GM23248 (cell line): ENCODE measurements at regions not wholly inside any gene's neighbourhood (a gene's known extent, or its start where the extent isn't known, plus 50 kb on each side); places are given as distances from the start of the nearest gene placed in this dataset.

Source experiments
- DNase-seq: peaks from one replicate; pipeline ENCODE4 v3.0.0-alpha.2; 2015
- H2AFZ ChIP-seq: fragments of 200-600 bp; sonication (generic); 2 replicates; pipeline ENCODE4 v1.6.1; 2016; ENCODE audit warnings: antibody characterized with exemption
- H3F3A ChIP-seq: fragments of 200-600 bp; sonication (generic); 2 replicates; pipeline ENCODE4 v1.6.1; 2016; ENCODE audit warnings: mild to moderate bottlenecking, antibody characterized with exemption, mixed run types; ENCODE audit not compliant: insufficient read depth
- H3K27ac ChIP-seq: fragments of 200-600 bp; sonication (generic); 2 replicates; pipeline ENCODE4 v1.5.1; 2016; ENCODE audit warnings: mild to moderate bottlenecking
- H3K27me3 ChIP-seq: fragments of 200-600 bp; sonication (generic); replicated peaks from 2 replicates; pipeline ENCODE4 v1.6.1; 2016; ENCODE audit warnings: mild to moderate bottlenecking; ENCODE audit not compliant: insufficient read depth
- H3K36me3 ChIP-seq: fragments of 200-600 bp; sonication (generic); 2 replicates; pipeline ENCODE4 v1.6.1; 2016; ENCODE audit warnings: low read depth, mild to moderate bottlenecking
- H3K4me1 ChIP-seq: fragments of 200-600 bp; sonication (generic); 2 replicates; pipeline ENCODE4 v1.6.1; 2016; ENCODE audit warnings: mild to moderate bottlenecking; ENCODE audit not compliant: insufficient read depth
- H3K4me2 ChIP-seq: fragments of 200-600 bp; sonication (generic); one replicate; pipeline ENCODE4 v1.6.1; 2016; ENCODE audit warnings: mild to moderate bottlenecking; ENCODE audit not compliant: unreplicated experiment
- H3K4me3 ChIP-seq: fragments of 200-600 bp; sonication (generic); 2 replicates; pipeline ENCODE4 v1.5.1; 2016; ENCODE audit warnings: mild to moderate bottlenecking
- H3K79me2 ChIP-seq: fragments of 200-600 bp; sonication (generic); 2 replicates; pipeline ENCODE4 v1.6.1; 2016; ENCODE audit warnings: mild to moderate bottlenecking; ENCODE audit not compliant: insufficient read depth
- H3K9ac ChIP-seq: fragments of 200-600 bp; sonication (generic); 2 replicates; pipeline ENCODE4 v1.6.1; 2016; ENCODE audit warnings: mild to moderate bottlenecking
- H3K9me2 ChIP-seq: fragments of 200-600 bp; sonication (generic); 2 replicates; pipeline ENCODE4 v1.6.1; 2016; ENCODE audit warnings: mixed run types, mild to moderate bottlenecking, moderate library complexity; ENCODE audit not compliant: insufficient read depth
- H3K9me3 ChIP-seq: fragments of 200-600 bp; sonication (generic); one replicate; pipeline ENCODE4 v1.6.1; 2017; ENCODE audit warnings: low read depth
- H4K20me1 ChIP-seq: fragments of 200-600 bp; sonication (generic); 2 replicates; pipeline ENCODE4 v1.6.0; 2016; ENCODE audit not compliant: insufficient read depth
- EZH2 ChIP-seq: fragments of 200-600 bp; sonication (generic); IDR thresholded peaks from 2 replicates; pipeline ENCODE4 v1.6.1; 2018; ENCODE audit warnings: antibody characterized with exemption, mild to moderate bottlenecking; ENCODE audit not compliant: insufficient read depth, poor library complexity, severe bottlenecking
- EZH2phosphoT487 ChIP-seq: fragments of 200-600 bp; sonication (generic); IDR thresholded peaks from 2 replicates; pipeline ENCODE4 v1.6.1; 2018; ENCODE audit warnings: antibody characterized with exemption, moderate library complexity, mild to moderate bottlenecking, low read depth; ENCODE audit not compliant: insufficient read depth
- WGBS, 2 experiments: methylation state at CpG; one replicate each; pipeline ENCODE4 v1.1.6; 2015 to 2017; ENCODE audit warnings: low lambda C conversion rate in 2 of 2, low coverage in 1 of 2; ENCODE audit errors: missing lambda C conversion rate in 2 of 2; 5-methylcytosine and 5-hydroxymethylcytosine counted together
- in situ Hi-C: fragments of 300-500 bp; cut with MboI; formaldehyde crosslinking; loops from 2 replicates; pipeline ENCODE4 v1.15.0; 2020

DNA sequence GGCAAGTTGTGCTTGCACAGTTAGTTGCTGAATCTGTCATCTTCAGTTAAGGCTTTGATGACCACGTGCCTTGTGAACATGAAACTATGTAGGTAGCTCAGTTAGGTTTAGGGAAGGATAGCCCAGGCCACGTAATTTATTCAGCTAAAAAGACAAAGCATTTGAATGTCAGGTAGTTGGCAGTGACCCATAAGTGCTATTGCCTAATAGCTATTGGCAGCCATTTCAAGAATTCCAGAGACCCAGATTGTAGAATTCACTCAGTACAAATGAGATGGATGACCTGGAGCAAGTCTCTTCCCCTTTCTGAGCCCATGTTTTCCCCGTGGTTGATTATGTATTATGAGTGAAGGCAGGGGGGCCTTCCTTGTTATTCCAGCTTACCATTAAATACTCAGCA lies 265.3 kb upstream of the ANO5 start:
- Histone ChIP-seq H3K9ac (no peak overlapping the region), H3K4me3 (no peak overlapping the region), H3K79me2 (no peaks in the 10 kb centered on the region), H3K27ac (no peak overlapping the region), H3K9me3 (no peaks in the 10 kb centered on the region), H3K4me2 (no peak overlapping the region), H3K9me2 (no peaks in the 10 kb centered on the region), H3F3A (no peaks in the 10 kb centered on the region), H3K27me3 (no peaks in the 10 kb centered on the region), H3K36me3 (no peaks in the 10 kb centered on the region), H3K4me1 (no peaks in the 10 kb centered on the region), H2AFZ (no peak overlapping the region), H4K20me1 (no peaks in the 10 kb centered on the region)
- no peak for DNase-seq
- 0 to 3% methylated on average over 3 of the region's 3 CpGs for WGBS, 2 experiments
- in situ Hi-C loops: no loop called here
- TF ChIP-seq EZH2 (no peak), EZH2phosphoT487 (no peak)

DNA sequence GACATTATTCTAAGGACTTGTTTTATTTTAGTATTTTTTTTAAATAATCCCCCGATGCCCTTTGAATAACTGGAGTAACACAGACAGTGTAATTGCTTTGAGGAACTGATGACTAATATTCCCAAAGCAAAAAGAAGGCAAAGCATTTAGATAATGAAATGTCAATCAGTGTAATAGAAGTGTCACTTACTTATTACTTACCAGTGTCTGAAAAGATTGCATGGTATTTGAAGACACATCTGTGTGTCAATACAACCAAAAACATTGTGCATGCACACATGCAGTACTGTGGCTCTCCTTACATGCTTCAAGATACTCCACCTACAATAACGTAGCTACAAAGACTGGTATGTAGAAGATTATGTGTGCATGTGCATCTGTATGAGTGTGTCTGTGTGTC lies 264.0 kb upstream of the ANO5 start:
- no peaks in the 10 kb centered on the region for H4K20me1 ChIP-seq
- H3K9me3 ChIP-seq: no peaks in the 10 kb centered on the region
- H3K9me2 ChIP-seq: no peaks in the 10 kb centered on the region
- H3F3A ChIP-seq: no peaks in the 10 kb centered on the region
- no peak overlapping the region for H3K4me3 ChIP-seq
- in situ Hi-C loops: no loop called here
- H2AFZ ChIP-seq: no peak overlapping the region
- H3K9ac ChIP-seq: no peak overlapping the region
- H3K79me2 ChIP-seq: no peaks in the 10 kb centered on the region
- H3K4me2 ChIP-seq: no peak overlapping the region
- H3K27me3 ChIP-seq: no peaks in the 10 kb centered on the region
- TF ChIP-seq EZH2 (no peak), EZH2phosphoT487 (no peak)
- H3K36me3 ChIP-seq: no peaks in the 10 kb centered on the region
- DNase-seq: no peak
- 17 to 23% methylated on average over 2 of the region's 2 CpGs for WGBS, 2 experiments
- H3K27ac ChIP-seq: no peak overlapping the region
- H3K4me1 ChIP-seq: no peaks in the 10 kb centered on the region

DNA sequence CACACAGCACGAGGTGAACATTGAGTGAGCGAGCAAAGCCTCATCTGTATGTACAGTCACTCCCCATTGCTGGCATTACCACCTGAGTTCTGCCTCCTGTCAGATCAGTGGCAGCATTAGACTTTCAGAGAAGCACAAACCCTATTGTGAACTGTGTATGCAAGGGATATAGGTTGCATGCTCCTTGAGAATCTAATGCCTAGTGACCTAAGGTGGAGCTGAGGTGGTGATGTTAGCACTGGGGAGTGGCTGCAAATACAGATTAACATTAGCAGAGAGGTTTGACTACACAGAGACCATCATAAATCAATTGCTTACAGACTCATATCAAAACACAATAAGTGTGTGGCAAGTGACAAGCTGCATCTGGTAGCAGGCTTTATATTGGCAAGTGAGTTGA lies 262.5 kb upstream of the ANO5 start:
- in situ Hi-C loops: no loop called here
- no peaks in the 10 kb centered on the region for H4K20me1 ChIP-seq
- no peaks in the 10 kb centered on the region for H3K4me1 ChIP-seq
- no peaks in the 10 kb centered on the region for H3F3A ChIP-seq
- DNase-seq: no peak
- no peak overlapping the region for H3K4me3 ChIP-seq
- H3K79me2 ChIP-seq: no peaks in the 10 kb centered on the region
- H3K4me2 ChIP-seq: no peak overlapping the region
- no peak for TF ChIP-seq EZH2
- no peak for TF ChIP-seq EZH2phosphoT487
- 5 to 6% methylated on average over 2 of the region's 2 CpGs for WGBS, 2 experiments
- H2AFZ ChIP-seq: no peak overlapping the region
- H3K9me2 ChIP-seq: no peaks in the 10 kb centered on the region
- no peak overlapping the region for H3K27ac ChIP-seq
- H3K9me3 ChIP-seq: no peaks in the 10 kb centered on the region
- no peaks in the 10 kb centered on the region for H3K27me3 ChIP-seq
- no peak overlapping the region for H3K9ac ChIP-seq
- H3K36me3 ChIP-seq: no peaks in the 10 kb centered on the region

DNA sequence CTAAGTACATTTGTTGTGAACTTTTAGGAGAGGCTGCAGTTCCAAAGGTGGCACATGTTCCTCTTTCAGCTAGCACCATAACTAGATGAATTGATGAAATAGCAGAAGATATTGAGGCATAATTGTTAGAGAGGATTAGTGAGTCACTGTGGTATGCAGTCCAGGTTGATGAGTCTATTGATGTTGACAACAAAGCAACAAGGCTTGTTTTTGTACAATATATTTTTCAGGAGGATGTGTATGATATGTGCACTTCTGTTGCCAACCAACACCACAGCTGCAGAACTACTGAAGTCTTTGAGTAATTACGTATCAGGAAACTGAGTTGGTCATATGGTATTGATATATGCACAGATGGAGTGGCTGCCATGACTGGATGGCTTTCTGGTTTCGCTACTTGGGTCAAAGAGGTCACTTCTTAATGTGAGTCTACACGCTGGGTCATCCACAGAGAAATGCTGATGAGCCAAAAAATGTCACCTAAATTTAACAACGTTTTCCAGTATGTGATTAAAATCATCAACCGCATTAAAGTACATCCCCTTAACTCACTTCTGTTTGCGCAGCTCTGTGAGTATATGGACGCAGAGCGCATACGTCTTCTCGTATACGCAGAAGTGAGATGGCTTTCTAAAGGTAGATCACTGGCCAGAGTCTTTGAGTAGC lies 261.3 kb upstream of the ANO5 start:
- 42 to 52% methylated on average over 11 of the region's 11 CpGs for WGBS, 2 experiments
- Histone ChIP-seq H3K79me2 (no peaks in the 10 kb centered on the region), H3K4me1 (no peaks in the 10 kb centered on the region), H3K27me3 (no peaks in the 10 kb centered on the region), H2AFZ (no peak overlapping the region), H3K9me3 (no peaks in the 10 kb centered on the region), H3K4me2 (no peak overlapping the region), H3K4me3 (no peak overlapping the region), H3F3A (no peaks in the 10 kb centered on the region), H3K27ac (no peak overlapping the region), H4K20me1 (no peaks in the 10 kb centered on the region), H3K36me3 (no peaks in the 10 kb centered on the region), H3K9me2 (no peaks in the 10 kb centered on the region), H3K9ac (no peak overlapping the region)
- no peak for DNase-seq
- in situ Hi-C loops: no loop called here
- no peak for TF ChIP-seq EZH2
- no peak for TF ChIP-seq EZH2phosphoT487

DNA sequence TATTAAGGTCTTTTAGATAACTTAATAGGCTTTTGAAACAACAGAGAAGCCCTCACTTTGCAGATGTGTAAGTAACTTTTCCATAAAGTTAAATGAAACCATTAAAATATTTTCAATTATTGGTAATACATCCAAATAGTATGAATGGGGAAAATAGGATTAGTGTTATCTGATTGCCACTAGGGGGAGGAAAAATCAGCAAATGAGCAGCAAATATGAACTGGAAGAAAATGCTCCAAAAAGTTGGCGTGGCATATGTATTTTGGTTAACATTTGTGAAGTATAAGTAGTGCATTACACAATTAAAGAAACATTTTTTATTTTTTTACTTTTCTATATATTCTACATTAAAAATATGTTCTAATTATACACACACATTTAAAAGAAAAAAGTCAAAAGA lies 259.8 kb upstream of the ANO5 start:
- Histone ChIP-seq H3K27ac (no peak overlapping the region), H3K36me3 (no peaks in the 10 kb centered on the region), H4K20me1 (no peaks in the 10 kb centered on the region), H2AFZ (no peak overlapping the region), H3K79me2 (no peaks in the 10 kb centered on the region), H3K27me3 (no peaks in the 10 kb centered on the region), H3K9me2 (no peaks in the 10 kb centered on the region), H3K4me3 (no peak overlapping the region), H3K9me3 (no peaks in the 10 kb centered on the region), H3K4me2 (no peak overlapping the region), H3F3A (no peaks in the 10 kb centered on the region), H3K4me1 (no peaks in the 10 kb centered on the region), H3K9ac (no peak overlapping the region)
- DNase-seq: peak; percentile 9
- in situ Hi-C loops: no loop called here
- 0 to 8% methylated on average over 1 of the region's 1 CpG for WGBS, 2 experiments
- TF ChIP-seq EZH2phosphoT487 (no peak), EZH2 (no peak)
